Panc1 (cell line): ENCODE measurements at regions not wholly inside any gene's neighbourhood (a gene's known extent, or its start where the extent isn't known, plus 50 kb on each side); places are given as distances from the start of the nearest gene placed in this dataset.

Experiments
- CTCF ChIP-seq: fragments of 450-650 bp; IDR thresholded peaks from 2 replicates; pipeline ENCODE4 v1.5.1; 2017; ENCODE audit warnings: mild to moderate bottlenecking
- SIN3A ChIP-seq: IDR thresholded peaks from 2 replicates; pipeline ENCODE4 v1.6.1; 2012; ENCODE audit warnings: low read depth, mild to moderate bottlenecking, low read length, moderate library complexity, borderline replicate concordance; ENCODE audit not compliant: insufficient read depth
- TCF7L2 ChIP-seq: IDR thresholded peaks from 2 replicates; pipeline ENCODE4 v1.6.1; 2011; ENCODE audit warnings: mild to moderate bottlenecking, low read depth, low read length, inconsistent platforms

- no peak for TF ChIP-seq TCF7L2
- TF ChIP-seq CTCF: no peak
- TF ChIP-seq SIN3A: no peak
Measured at GRCh38 chr13:40468227-40468838, 198.1 kb downstream of the FOXO1 start.
